IMR-90 (cell line): ENCODE measurements at regions not wholly inside any gene's neighbourhood (a gene's known extent, or its start where the extent isn't known, plus 50 kb on each side); places are given as distances from the start of the nearest gene placed in this dataset.

ENCODE experiments used
- ATAC-seq: fragments of 200-7000 bp; cut with Tn5 transposase; 2 replicates; pipeline ENCODE4 v1.9.1; 2020; ENCODE audit warnings: low read depth, mild to moderate bottlenecking, moderate library complexity
- BruUV-seq: library from RNA; stranded (reverse); fragments of 400-500 nt; replicated peaks from 2 replicates; lab custom pipeline; 2021; lab: Mats Ljungman, UMichigan
- CTCF ChIA-PET: fragments of 300-600 bp; formaldehyde crosslinking; extraction: SDS; loops from one replicate; lab custom pipeline; 2021; ENCODE audit warnings: antibody characterized with exemption; lab: Yijun Ruan, JAX
- POLR2A ChIA-PET: fragments of 300-600 bp; sonication (Branson Sonifier 250); formaldehyde crosslinking; loops from one replicate; lab custom pipeline; 2022; ENCODE audit warnings: antibody characterized with exemption; ENCODE audit not compliant: unreplicated experiment; lab: Charles Lee
- DNase-seq: peaks from one replicate; pipeline ENCODE4 v3.0.0; 2013
- H2AFZ ChIP-seq: replicated peaks from 2 replicates; pipeline ENCODE3; 2013; ENCODE audit warnings: low read length, mild to moderate bottlenecking; ENCODE audit not compliant: poor library complexity
- H2AK5ac ChIP-seq: 2 replicates; pipeline ENCODE4 v1.6.1; 2013; ENCODE audit warnings: low read depth, low read length, inconsistent platforms
- H2AK9ac ChIP-seq: replicated peaks from 2 replicates; pipeline ENCODE3; 2013; ENCODE audit warnings: mild to moderate bottlenecking, low read depth, low read length, moderate library complexity; ENCODE audit not compliant: poor library complexity
- H2BK120ac ChIP-seq: 2 replicates; pipeline ENCODE4 v1.6.1; 2013; ENCODE audit warnings: low read depth, low read length, inconsistent platforms
- H2BK15ac ChIP-seq: 3 replicates; pipeline ENCODE4 v1.6.1; 2013; ENCODE audit warnings: low read depth, low read length, inconsistent platforms
- H2BK20ac ChIP-seq: 2 replicates; pipeline ENCODE4 v1.6.1; 2013; ENCODE audit warnings: low read depth, mild to moderate bottlenecking, inconsistent platforms, low read length, moderate library complexity
- H2BK5ac ChIP-seq: 2 replicates; pipeline ENCODE4 v1.6.1; 2013; ENCODE audit warnings: mild to moderate bottlenecking, low read depth, low read length, inconsistent platforms; ENCODE audit not compliant: poor library complexity, severe bottlenecking
- H3K14ac ChIP-seq: replicated peaks from 2 replicates; pipeline ENCODE4 v1.6.1; 2013; ENCODE audit warnings: low read depth, low read length, inconsistent platforms
- H3K18ac ChIP-seq: 2 replicates; pipeline ENCODE4 v1.6.1; 2013; ENCODE audit warnings: low read depth, low read length, control low read depth
- H3K23ac ChIP-seq: 2 replicates; pipeline ENCODE4 v1.6.1; 2013; ENCODE audit warnings: low read depth, low read length, inconsistent platforms
- H3K27ac ChIP-seq: 2 replicates; pipeline ENCODE4 v1.5.1; 2013; ENCODE audit warnings: mild to moderate bottlenecking, control low read depth, low read length; ENCODE audit not compliant: insufficient read depth
- H3K27me3 ChIP-seq: 2 replicates; pipeline ENCODE4 v1.6.1; 2013; ENCODE audit warnings: low read length; ENCODE audit not compliant: control insufficient read depth, insufficient read depth
- H3K36me3 ChIP-seq: 2 replicates; pipeline ENCODE4 v1.6.1; 2013; ENCODE audit warnings: low read length, mixed read lengths; ENCODE audit not compliant: control insufficient read depth, insufficient read depth
- H3K4ac ChIP-seq: 2 replicates; pipeline ENCODE4 v1.6.1; 2013; ENCODE audit warnings: low read depth, low read length, inconsistent platforms
- H3K4me1 ChIP-seq: 2 replicates; pipeline ENCODE4 v1.6.1; 2013; ENCODE audit warnings: low read length, mixed read lengths; ENCODE audit not compliant: control insufficient read depth, insufficient read depth
- H3K4me2 ChIP-seq: 2 replicates; pipeline ENCODE4 v1.6.1; 2013; ENCODE audit warnings: low read depth, mild to moderate bottlenecking, control low read depth, low read length, moderate library complexity
- H3K4me3 ChIP-seq: 2 replicates; pipeline ENCODE4 v1.5.1; 2013; ENCODE audit warnings: low read depth, mild to moderate bottlenecking, control low read depth, low read length, moderate library complexity; ENCODE audit not compliant: insufficient read depth
- H3K56ac ChIP-seq: 2 replicates; pipeline ENCODE4 v1.6.1; 2013; ENCODE audit warnings: low read length, inconsistent platforms; ENCODE audit not compliant: insufficient read depth; ENCODE audit errors: extremely low read depth
- H3K79me1 ChIP-seq, 2 experiments: 2 replicates each; pipeline ENCODE4 v1.6.1; 2013; ENCODE audit warnings: low read length in 2 of 2, inconsistent platforms in 1 of 2, low read depth in 1 of 2
- H3K9ac ChIP-seq: 2 replicates; pipeline ENCODE4 v1.6.1; 2013; ENCODE audit warnings: low read depth, low read length, control low read depth
- H3K9me1 ChIP-seq: 2 replicates; pipeline ENCODE4 v1.6.1; 2013; ENCODE audit warnings: low read length, inconsistent platforms; ENCODE audit not compliant: insufficient read depth
- H3K9me3 ChIP-seq: 2 replicates; pipeline ENCODE4 v1.6.1; 2013; ENCODE audit warnings: low read length; ENCODE audit not compliant: control insufficient read depth, insufficient read depth
- H4K20me1 ChIP-seq: 2 replicates; pipeline ENCODE4 v1.6.1; 2013; ENCODE audit warnings: low read length, inconsistent platforms; ENCODE audit not compliant: insufficient read depth
- H4K5ac ChIP-seq: 2 replicates; pipeline ENCODE4 v1.6.1; 2013; ENCODE audit warnings: mild to moderate bottlenecking, low read depth, low read length, control low read depth
- H4K8ac ChIP-seq, 2 experiments: 2 replicates each; pipeline ENCODE4 v1.6.1; 2013; ENCODE audit warnings: low read depth in 2 of 2, low read length in 2 of 2, control low read depth in 1 of 2, inconsistent platforms in 1 of 2
- H4K91ac ChIP-seq: 2 replicates; pipeline ENCODE4 v1.6.1; 2013; ENCODE audit warnings: low read depth, low read length, inconsistent platforms; ENCODE audit not compliant: insufficient read depth
- FOS ChIP-seq: fragments of 150-350 bp; IDR thresholded peaks from 2 replicates; pipeline ENCODE4 v1.6.1; 2016; ENCODE audit warnings: low read depth, low read length
- MAFK ChIP-seq: IDR thresholded peaks from 2 replicates; pipeline ENCODE4 v1.6.1; 2012; ENCODE audit warnings: low read depth, low read length, improper control_type of control experiment
- NFE2L2 ChIP-seq: fragments of 150-350 bp; IDR thresholded peaks from 2 replicates; pipeline ENCODE4 v1.6.1; 2016; ENCODE audit warnings: low read depth, mild to moderate bottlenecking, low read length
- RCOR1 ChIP-seq: IDR thresholded peaks from 2 replicates; pipeline ENCODE4 v1.6.1; 2012; ENCODE audit warnings: mild to moderate bottlenecking, low read length, improper control_type of control experiment; ENCODE audit not compliant: insufficient replicate concordance
- RFX5 ChIP-seq: IDR thresholded peaks from 2 replicates; pipeline ENCODE4 v1.8.0; 2012; ENCODE audit warnings: low read depth, mild to moderate bottlenecking, low read length, moderate library complexity
- SMC3 ChIP-seq: fragments of 150-350 bp; IDR thresholded peaks from 2 replicates; pipeline ENCODE4 v1.6.1; 2016; ENCODE audit warnings: low read depth, mild to moderate bottlenecking, antibody characterized with exemption, low read length, moderate library complexity
- WGBS, 2 experiments: methylation state at CpG; one replicate each; pipeline versions ENCODE4 v1.1.5 to v1.1.7; 2013; ENCODE audit warnings: missing lambda C conversion rate in 2 of 2; ENCODE audit not compliant: insufficient read length in 1 of 2; ENCODE audit errors: extremely low coverage in 2 of 2; 5-methylcytosine and 5-hydroxymethylcytosine counted together
- dilution Hi-C: fragments of 300-500 bp; cut with HindIII; formaldehyde crosslinking; loops from one replicate; pipeline ENCODE4 v1.14.3; 2018; ENCODE audit warnings: low sequenced_read_pairs; ENCODE audit not compliant: unreplicated experiment
- in situ Hi-C: fragments of 300-500 bp; cut with MboI; formaldehyde crosslinking; loops from 3 replicates; pipeline ENCODE4 v1.14.3; 2019; ENCODE audit warnings: low sequenced_read_pairs, inconsistent platforms, mixed read lengths
- intact Hi-C: fragments of 100-400 bp; cut with micrococcal nuclease; formaldehyde crosslinking; loops from 2 replicates; pipeline ENCODE4 v1.10.0; 2022
- TF ChIP-seq, protein P1 (sequence below): fragments of 150-350 bp; IDR thresholded peaks from 2 replicates; pipeline ENCODE4 v1.6.1; 2017; ENCODE audit warnings: mild to moderate bottlenecking, antibody characterized with exemption, low read length, low read depth
- TF ChIP-seq, protein P2 (sequence below): conservative IDR thresholded peaks from 2 replicates; pipeline ENCODE4 v1.5.1; 2012; ENCODE audit warnings: mild to moderate bottlenecking, low read depth, low read length, improper control_type of control experiment
- TF ChIP-seq, protein P3 (sequence below): fragments of 150-350 bp; IDR thresholded peaks from 2 replicates; pipeline ENCODE4 v1.6.1; 2016; ENCODE audit warnings: low read depth, mild to moderate bottlenecking, low read length, moderate library complexity, borderline replicate concordance

DNA sequence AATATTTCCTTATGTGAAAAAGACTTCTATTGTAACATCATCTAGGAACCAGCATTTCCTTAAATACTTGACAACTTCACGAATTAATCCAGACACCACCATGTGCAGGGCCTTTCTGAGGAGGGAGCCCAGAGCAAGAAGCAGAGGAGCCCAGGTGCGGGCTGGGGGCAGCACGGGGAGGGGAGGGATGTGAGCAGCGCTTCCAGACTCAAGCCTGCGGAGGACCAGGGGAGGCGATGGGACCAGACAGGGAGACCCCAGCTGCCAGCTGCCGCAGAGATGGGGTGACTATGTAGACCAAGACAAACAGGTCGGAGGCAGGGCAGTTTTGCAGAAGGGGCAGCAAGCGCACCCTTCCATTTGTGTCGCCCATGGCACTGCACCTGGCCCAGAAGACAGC, 596.1 kb downstream of the IRX1 start:
- no peaks in the 10 kb centered on the region for H4K20me1 ChIP-seq
- no peak overlapping the region for H3K56ac ChIP-seq
- H3K23ac ChIP-seq = no peak overlapping the region
- ATAC-seq (no peak), DNase-seq (no peak)
- H3K9me3 ChIP-seq = peaks cover 4% of the 10 kb centered on the region; the same call in 1 of the 2 replicates
- H4K91ac ChIP-seq = no peak overlapping the region
- H3K79me1 ChIP-seq = no peaks in the 10 kb centered on the region
- no peak overlapping the region for H3K9ac ChIP-seq
- intact Hi-C loops = no loop called here
- dilution Hi-C loops = no loop called here
- no peak overlapping the region for H3K4ac ChIP-seq
- no TSS peak for BruUV-seq
- no peaks in the 10 kb centered on the region for H3K36me3 ChIP-seq
- H2BK5ac ChIP-seq = no peak overlapping the region
- CTCF ChIA-PET = no interaction called here
- no peaks in the 10 kb centered on the region for H3K4me1 ChIP-seq
- POLR2A ChIA-PET = no interaction called here
- no peak overlapping the region for H2AK9ac ChIP-seq
- no peak overlapping the region for H4K8ac ChIP-seq
- H3K27ac ChIP-seq = no peak overlapping the region
- H3K4me3 ChIP-seq = no peak overlapping the region
- no peaks in the 10 kb centered on the region for H3K27me3 ChIP-seq
- H2AFZ ChIP-seq = no peak overlapping the region
- no peak overlapping the region for H4K5ac ChIP-seq
- H3K18ac ChIP-seq = no peak overlapping the region
- H2BK15ac ChIP-seq = no peak overlapping the region
- in situ Hi-C loops = no loop called here
- H3K9me1 ChIP-seq = no peaks in the 10 kb centered on the region
- no peak overlapping the region for H2BK120ac ChIP-seq
- no peak overlapping the region for H2BK20ac ChIP-seq
- no peak overlapping the region for H2AK5ac ChIP-seq
- H3K4me2 ChIP-seq = no peak overlapping the region
- whole genome bisulfite sequencing, 2 experiments = 100% methylated on average over 1 of the region's 10 CpGs; no CpG with 5 or more reads in 1 of the 2 experiments
- H3K14ac ChIP-seq = no peak overlapping the region
- TF ChIP-seq, protein P1, sequence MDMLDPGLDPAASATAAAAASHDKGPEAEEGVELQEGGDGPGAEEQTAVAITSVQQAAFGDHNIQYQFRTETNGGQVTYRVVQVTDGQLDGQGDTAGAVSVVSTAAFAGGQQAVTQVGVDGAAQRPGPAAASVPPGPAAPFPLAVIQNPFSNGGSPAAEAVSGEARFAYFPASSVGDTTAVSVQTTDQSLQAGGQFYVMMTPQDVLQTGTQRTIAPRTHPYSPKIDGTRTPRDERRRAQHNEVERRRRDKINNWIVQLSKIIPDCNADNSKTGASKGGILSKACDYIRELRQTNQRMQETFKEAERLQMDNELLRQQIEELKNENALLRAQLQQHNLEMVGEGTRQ = no peak
- TF ChIP-seq, protein P2, sequence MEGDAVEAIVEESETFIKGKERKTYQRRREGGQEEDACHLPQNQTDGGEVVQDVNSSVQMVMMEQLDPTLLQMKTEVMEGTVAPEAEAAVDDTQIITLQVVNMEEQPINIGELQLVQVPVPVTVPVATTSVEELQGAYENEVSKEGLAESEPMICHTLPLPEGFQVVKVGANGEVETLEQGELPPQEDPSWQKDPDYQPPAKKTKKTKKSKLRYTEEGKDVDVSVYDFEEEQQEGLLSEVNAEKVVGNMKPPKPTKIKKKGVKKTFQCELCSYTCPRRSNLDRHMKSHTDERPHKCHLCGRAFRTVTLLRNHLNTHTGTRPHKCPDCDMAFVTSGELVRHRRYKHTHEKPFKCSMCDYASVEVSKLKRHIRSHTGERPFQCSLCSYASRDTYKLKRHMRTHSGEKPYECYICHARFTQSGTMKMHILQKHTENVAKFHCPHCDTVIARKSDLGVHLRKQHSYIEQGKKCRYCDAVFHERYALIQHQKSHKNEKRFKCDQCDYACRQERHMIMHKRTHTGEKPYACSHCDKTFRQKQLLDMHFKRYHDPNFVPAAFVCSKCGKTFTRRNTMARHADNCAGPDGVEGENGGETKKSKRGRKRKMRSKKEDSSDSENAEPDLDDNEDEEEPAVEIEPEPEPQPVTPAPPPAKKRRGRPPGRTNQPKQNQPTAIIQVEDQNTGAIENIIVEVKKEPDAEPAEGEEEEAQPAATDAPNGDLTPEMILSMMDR = no peak
- TF ChIP-seq SMC3 (no peak), MAFK (no peak), NFE2L2 (no peak), FOS (no peak), RCOR1 (no peak), RFX5 (no peak)
- TF ChIP-seq, protein P3, sequence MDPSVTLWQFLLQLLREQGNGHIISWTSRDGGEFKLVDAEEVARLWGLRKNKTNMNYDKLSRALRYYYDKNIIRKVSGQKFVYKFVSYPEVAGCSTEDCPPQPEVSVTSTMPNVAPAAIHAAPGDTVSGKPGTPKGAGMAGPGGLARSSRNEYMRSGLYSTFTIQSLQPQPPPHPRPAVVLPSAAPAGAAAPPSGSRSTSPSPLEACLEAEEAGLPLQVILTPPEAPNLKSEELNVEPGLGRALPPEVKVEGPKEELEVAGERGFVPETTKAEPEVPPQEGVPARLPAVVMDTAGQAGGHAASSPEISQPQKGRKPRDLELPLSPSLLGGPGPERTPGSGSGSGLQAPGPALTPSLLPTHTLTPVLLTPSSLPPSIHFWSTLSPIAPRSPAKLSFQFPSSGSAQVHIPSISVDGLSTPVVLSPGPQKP = no peak
